GM06990 (cell line): ENCODE measurements at regions not wholly inside any gene's neighbourhood (a gene's known extent, or its start where the extent isn't known, plus 50 kb on each side); places are given as distances from the start of the nearest gene placed in this dataset.

Source experiments
- DNase-seq: peaks from one replicate; pipeline ENCODE4 v3.0.0-alpha.2; 2011; ENCODE audit not compliant: insufficient read length; ENCODE audit errors: extremely low read depth
- H3K27me3 ChIP-seq: replicated peaks from 2 replicates; pipeline ENCODE4 v1.6.0; 2011; ENCODE audit warnings: low read length; ENCODE audit not compliant: control insufficient read depth, insufficient read depth
- H3K36me3 ChIP-seq: 2 replicates; pipeline ENCODE4 v1.5.1; 2011; ENCODE audit warnings: low read length; ENCODE audit not compliant: control insufficient read depth, insufficient read depth
- H3K4me3 ChIP-seq: replicated peaks from 2 replicates; pipeline ENCODE4 v1.5.1; 2011; ENCODE audit warnings: low read depth, mild to moderate bottlenecking, control low read depth, low read length
- CTCF ChIP-seq: IDR thresholded peaks from 2 replicates; pipeline ENCODE4 v1.5.1; 2011; ENCODE audit warnings: low read length, control low read depth, mild to moderate bottlenecking, inconsistent platforms; ENCODE audit not compliant: insufficient read depth, poor library complexity, severe bottlenecking

DNA sequence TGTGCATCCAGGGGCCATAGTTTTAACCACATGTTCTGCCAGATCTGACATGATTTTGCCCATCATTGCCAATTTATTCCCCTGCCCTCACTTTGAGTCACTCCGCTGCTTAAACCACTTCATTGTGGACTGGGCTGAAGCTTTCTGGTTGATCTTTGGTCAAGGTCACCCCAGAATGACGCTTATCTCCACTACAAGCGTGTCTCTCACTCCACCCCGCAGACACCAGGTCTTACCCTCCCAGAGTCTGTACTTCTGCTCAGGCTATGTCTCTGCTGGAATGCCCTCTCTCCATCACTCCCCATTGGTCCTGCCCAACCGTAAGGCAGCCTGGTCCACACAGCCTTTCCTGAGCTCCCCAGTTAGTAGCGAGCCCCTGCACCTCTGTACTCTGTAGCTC, 170.5 kb upstream of the SYT13 start:
- Histone ChIP-seq H3K36me3 (no peaks in the 10 kb centered on the region), H3K4me3 (no peak overlapping the region), H3K27me3 (peaks cover 2% of the 10 kb centered on the region)
- no peak for TF ChIP-seq CTCF
- DNase-seq: no peak

- no peak for TF ChIP-seq CTCF
- no peaks in the 10 kb centered on the region for H3K36me3 ChIP-seq
- peaks cover 2% of the 10 kb centered on the region for H3K27me3 ChIP-seq
- no peak for DNase-seq
- H3K4me3 ChIP-seq: no peak overlapping the region
Measured at GRCh38 chr11:45455536-45455935, 169.4 kb upstream of the SYT13 start.

DNA sequence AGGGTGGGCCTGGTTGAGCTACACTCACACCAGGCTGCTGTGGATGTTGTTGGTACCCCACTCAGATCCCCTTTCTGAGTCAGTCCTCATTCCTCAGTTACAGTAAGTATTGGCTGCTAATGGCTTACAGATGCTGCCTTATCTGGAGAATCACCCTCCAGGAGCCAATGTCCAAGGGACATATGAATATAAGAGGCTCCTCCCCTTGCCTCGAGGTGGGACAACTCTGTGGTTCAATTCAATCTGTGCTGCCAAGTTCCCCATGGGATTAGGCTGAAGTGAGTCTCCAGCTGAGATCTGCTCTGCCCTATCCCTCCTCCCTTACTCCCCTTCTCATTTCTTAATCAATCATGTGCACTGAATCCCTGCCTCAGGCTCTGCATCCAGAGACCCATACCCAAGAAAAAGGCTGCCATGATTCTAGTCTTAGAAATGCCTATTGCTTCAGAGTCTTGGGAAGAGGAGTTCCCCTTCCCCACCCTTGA, 168.8 kb upstream of the SYT13 start:
- TF ChIP-seq CTCF: no peak
- peaks cover 2% of the 10 kb centered on the region; the same call in 1 of the 2 replicates for H3K27me3 ChIP-seq
- no peak overlapping the region for H3K4me3 ChIP-seq
- DNase-seq: no peak
- H3K36me3 ChIP-seq: no peaks in the 10 kb centered on the region

DNA sequence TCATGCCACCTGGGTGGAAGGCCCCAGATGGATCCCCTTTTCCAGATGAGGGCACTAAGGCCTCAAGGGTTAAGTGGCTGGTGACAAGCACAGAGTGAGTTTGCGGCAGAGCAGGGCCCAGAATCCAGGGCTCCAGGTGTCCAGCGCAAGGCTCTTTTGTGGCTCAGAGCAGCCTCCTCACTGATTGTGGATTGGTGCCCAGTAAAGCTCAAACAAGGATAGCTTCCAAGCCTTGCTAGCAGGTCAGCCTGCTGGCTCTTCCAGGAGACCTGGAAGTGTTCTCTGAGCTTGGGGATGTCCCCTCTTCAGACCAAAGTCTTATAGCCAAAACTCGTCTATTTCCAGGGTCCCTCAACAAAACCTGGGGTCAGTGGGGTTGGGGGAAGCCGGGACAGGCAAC, 167.6 kb upstream of the SYT13 start:
- no peak for DNase-seq
- Histone ChIP-seq H3K36me3 (no peaks in the 10 kb centered on the region), H3K27me3 (peaks cover 2% of the 10 kb centered on the region; the same call in 1 of the 2 replicates), H3K4me3 (no peak overlapping the region)
- TF ChIP-seq CTCF: no peak

- no peaks in the 10 kb centered on the region for H3K36me3 ChIP-seq
- H3K27me3 ChIP-seq: no peaks in the 10 kb centered on the region; the same call in none of the 2 replicates
- DNase-seq: no peak
- H3K4me3 ChIP-seq: no peak overlapping the region
- TF ChIP-seq CTCF: no peak
Measured at GRCh38 chr11:45451766-45452440, 165.8 kb upstream of the SYT13 start.
